SU-DHL-6 (cell line): ENCODE measurements at regions not wholly inside any gene's neighbourhood (a gene's known extent, or its start where the extent isn't known, plus 50 kb on each side); places are given as distances from the start of the nearest gene placed in this dataset.

Source experiments
- H2AFZ ChIP-seq: fragments of 200-600 bp; sonication (generic); 2 replicates; pipeline ENCODE4 v1.6.1; 2014; ENCODE audit warnings: low read depth, mild to moderate bottlenecking, moderate library complexity, mixed read lengths, antibody characterized with exemption, low read length; ENCODE audit not compliant: severe bottlenecking
- H3F3A ChIP-seq: fragments of 200-600 bp; shearing (Covaris generic); 2 replicates; pipeline ENCODE4 v1.6.0; 2016; ENCODE audit warnings: antibody characterized with exemption, mild to moderate bottlenecking; ENCODE audit not compliant: insufficient read depth
- H3K27ac ChIP-seq: fragments of 200-600 bp; sonication (generic); 2 replicates; pipeline ENCODE4 v1.5.1; 2016; ENCODE audit warnings: low read depth, mild to moderate bottlenecking, low read length, moderate library complexity, mixed read lengths
- H3K27me3 ChIP-seq: fragments of 200-600 bp; sonication (generic), shearing (Covaris generic); 2 replicates; pipeline ENCODE4 v1.6.0; 2014; ENCODE audit warnings: mild to moderate bottlenecking, low read length
- H3K36me3 ChIP-seq: fragments of 200-600 bp; sonication (generic); 2 replicates; pipeline ENCODE4 v1.6.1; 2014; ENCODE audit warnings: mild to moderate bottlenecking, low read length, mixed read lengths
- H3K4me2 ChIP-seq: fragments of 300-600, 200-600 bp; shearing (Covaris generic), sonication (generic); 2 replicates; pipeline ENCODE4 v1.6.0; 2014; ENCODE audit warnings: low read length, low read depth, mild to moderate bottlenecking; ENCODE audit not compliant: poor library complexity, severe bottlenecking
- H3K4me3 ChIP-seq: fragments of 200-600 bp; sonication (generic); 2 replicates; pipeline ENCODE4 v1.5.1; 2014; ENCODE audit warnings: antibody characterized with exemption, low read length, mild to moderate bottlenecking, mixed read lengths; ENCODE audit not compliant: insufficient read depth, poor library complexity, severe bottlenecking
- H3K79me2 ChIP-seq: fragments of 200-600 bp; sonication (generic); 2 replicates; pipeline ENCODE4 v1.6.1; 2014; ENCODE audit warnings: mild to moderate bottlenecking, low read length, moderate library complexity; ENCODE audit not compliant: insufficient read depth
- H3K9ac ChIP-seq: fragments of 200-600 bp; sonication (generic); 2 replicates; pipeline ENCODE4 v1.7.0; 2014; ENCODE audit warnings: mild to moderate bottlenecking, low read length
- H3K9me2 ChIP-seq: fragments of 200-600 bp; sonication (generic); replicated peaks from 2 replicates; pipeline ENCODE4 v1.6.1; 2014; ENCODE audit warnings: low read length; ENCODE audit not compliant: insufficient read depth
- H3K9me3 ChIP-seq: fragments of 200-600 bp; sonication (generic); 2 replicates; pipeline ENCODE4 v1.6.1; 2014; ENCODE audit warnings: low read length, mixed read lengths; ENCODE audit not compliant: insufficient read depth
- H4K20me1 ChIP-seq: fragments of 200-600 bp; sonication (generic); 2 replicates; pipeline ENCODE4 v1.6.1; 2014; ENCODE audit warnings: low read depth, mild to moderate bottlenecking, antibody characterized with exemption, low read length, moderate library complexity, mixed read lengths
- EZH2phosphoT487 ChIP-seq: fragments of 200-600 bp; sonication (generic), shearing (Covaris generic); conservative IDR thresholded peaks from 2 replicates; pipeline ENCODE4 v1.6.1; 2018; ENCODE audit warnings: mild to moderate bottlenecking, antibody characterized with exemption, low read length, moderate library complexity, mixed read lengths
- TF ChIP-seq, protein P1 (sequence below): fragments of 200-600 bp; sonication (generic); IDR thresholded peaks from one replicate; pipeline ENCODE4 v1.5.1; 2017; ENCODE audit warnings: antibody characterized with exemption, mild to moderate bottlenecking, low read length, moderate library complexity; ENCODE audit not compliant: insufficient read depth, poor library complexity, severe bottlenecking

DNA sequence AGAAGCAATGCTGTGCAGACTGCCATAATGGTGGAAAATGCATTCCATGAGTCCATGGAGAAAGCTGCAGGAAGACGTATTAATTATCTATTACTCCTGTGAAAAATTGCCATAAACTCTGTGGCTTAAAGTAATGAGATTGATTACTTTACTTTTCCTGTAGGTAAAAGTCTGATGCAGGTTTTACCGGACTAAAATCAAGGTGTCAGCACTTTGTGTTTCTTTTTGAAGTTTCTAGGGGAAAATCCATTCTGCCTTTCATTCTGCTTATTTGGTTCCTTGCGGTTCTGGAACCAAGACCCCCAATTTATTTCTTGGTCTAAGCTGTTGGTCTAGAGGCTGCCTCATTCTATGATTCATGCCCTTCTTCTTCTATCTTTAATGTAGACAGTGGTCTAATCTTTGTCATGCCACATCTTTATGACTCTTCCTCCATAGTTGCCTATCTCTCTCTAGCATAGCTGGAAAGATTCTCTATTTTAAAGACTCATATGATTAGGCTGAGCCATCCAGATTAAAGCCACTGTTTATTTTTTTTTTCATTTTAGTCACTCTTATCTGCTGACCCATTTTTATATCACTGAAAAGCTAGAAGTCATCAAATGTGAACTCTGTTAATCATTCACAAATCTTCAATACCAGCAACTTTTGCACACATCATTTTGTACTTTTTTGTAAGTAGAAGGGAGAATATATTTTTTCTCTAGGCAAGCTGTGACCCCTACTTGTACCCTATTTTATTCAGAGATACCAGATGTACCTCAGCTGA is 2056.4 kb downstream of the PCDH7 start:
- no peak for TF ChIP-seq EZH2phosphoT487
- TF ChIP-seq, protein P1, sequence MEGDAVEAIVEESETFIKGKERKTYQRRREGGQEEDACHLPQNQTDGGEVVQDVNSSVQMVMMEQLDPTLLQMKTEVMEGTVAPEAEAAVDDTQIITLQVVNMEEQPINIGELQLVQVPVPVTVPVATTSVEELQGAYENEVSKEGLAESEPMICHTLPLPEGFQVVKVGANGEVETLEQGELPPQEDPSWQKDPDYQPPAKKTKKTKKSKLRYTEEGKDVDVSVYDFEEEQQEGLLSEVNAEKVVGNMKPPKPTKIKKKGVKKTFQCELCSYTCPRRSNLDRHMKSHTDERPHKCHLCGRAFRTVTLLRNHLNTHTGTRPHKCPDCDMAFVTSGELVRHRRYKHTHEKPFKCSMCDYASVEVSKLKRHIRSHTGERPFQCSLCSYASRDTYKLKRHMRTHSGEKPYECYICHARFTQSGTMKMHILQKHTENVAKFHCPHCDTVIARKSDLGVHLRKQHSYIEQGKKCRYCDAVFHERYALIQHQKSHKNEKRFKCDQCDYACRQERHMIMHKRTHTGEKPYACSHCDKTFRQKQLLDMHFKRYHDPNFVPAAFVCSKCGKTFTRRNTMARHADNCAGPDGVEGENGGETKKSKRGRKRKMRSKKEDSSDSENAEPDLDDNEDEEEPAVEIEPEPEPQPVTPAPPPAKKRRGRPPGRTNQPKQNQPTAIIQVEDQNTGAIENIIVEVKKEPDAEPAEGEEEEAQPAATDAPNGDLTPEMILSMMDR: no peak
- H3K9me3 ChIP-seq: no peaks in the 10 kb centered on the region

GRCh38 chr4:32778025-32778424 is 2057.9 kb downstream of the PCDH7 start:
- Histone ChIP-seq H3K9me2 (no peaks in the 10 kb centered on the region), H3K9ac (no peak overlapping the region), H3K79me2 (no peaks in the 10 kb centered on the region), H3K4me2 (no peak overlapping the region), H4K20me1 (no peaks in the 10 kb centered on the region), H3K36me3 (no peaks in the 10 kb centered on the region), H3K27me3 (no peaks in the 10 kb centered on the region), H3K27ac (no peak overlapping the region), H2AFZ (no peak overlapping the region), H3K4me3 (no peak overlapping the region), H3K9me3 (no peaks in the 10 kb centered on the region), H3F3A (no peaks in the 10 kb centered on the region)
- TF ChIP-seq, protein P1: no peak
- no peak for TF ChIP-seq EZH2phosphoT487

More for the DNA sequence above, 2056.4 kb downstream of the PCDH7 start:
- Histone ChIP-seq H3K4me3 (no peak overlapping the region), H4K20me1 (no peaks in the 10 kb centered on the region), H3K9ac (no peak overlapping the region), H3K79me2 (no peaks in the 10 kb centered on the region), H3F3A (no peaks in the 10 kb centered on the region), H3K27me3 (no peaks in the 10 kb centered on the region), H3K36me3 (no peaks in the 10 kb centered on the region), H3K9me2 (no peaks in the 10 kb centered on the region), H3K4me2 (no peak overlapping the region), H3K27ac (no peak overlapping the region), H2AFZ (no peak overlapping the region)

DNA sequence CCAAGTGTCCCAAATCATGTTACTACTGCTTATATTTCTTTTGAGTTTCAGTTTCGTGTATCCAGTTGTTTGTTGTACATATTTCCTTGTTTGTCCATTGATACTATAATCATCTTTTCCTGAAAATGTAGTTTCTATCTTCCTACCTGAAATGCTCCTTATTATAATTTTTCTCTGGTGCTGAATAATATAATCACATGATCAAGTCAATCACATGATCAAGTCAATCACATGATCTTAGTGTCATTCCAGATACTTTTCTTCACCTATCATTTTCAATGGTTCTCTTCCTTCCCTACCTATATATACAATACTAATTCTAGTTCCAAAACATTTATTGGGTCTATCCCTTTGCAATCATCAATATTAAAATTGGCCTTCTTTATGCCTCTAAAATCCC is 2058.8 kb downstream of the PCDH7 start:
- no peak overlapping the region for H3K9ac ChIP-seq
- no peaks in the 10 kb centered on the region for H3K79me2 ChIP-seq
- no peak overlapping the region for H3K4me2 ChIP-seq
- H3F3A ChIP-seq: no peaks in the 10 kb centered on the region
- no peak overlapping the region for H3K4me3 ChIP-seq
- TF ChIP-seq EZH2phosphoT487: no peak
- TF ChIP-seq, protein P1: no peak
- no peak overlapping the region for H3K27ac ChIP-seq
- no peaks in the 10 kb centered on the region for H3K9me3 ChIP-seq
- no peak overlapping the region for H2AFZ ChIP-seq
- H3K36me3 ChIP-seq: no peaks in the 10 kb centered on the region
- no peaks in the 10 kb centered on the region for H3K27me3 ChIP-seq
- H4K20me1 ChIP-seq: no peaks in the 10 kb centered on the region
- H3K9me2 ChIP-seq: no peaks in the 10 kb centered on the region
